Astrocyte of the spinal cord (primary cell): ENCODE measurements at regions not wholly inside any gene's neighbourhood (a gene's known extent, or its start where the extent isn't known, plus 50 kb on each side); places are given as distances from the start of the nearest gene placed in this dataset.

Experiments used
- DNase-seq: peaks from one replicate; pipeline ENCODE4 v3.0.0; 2011; ENCODE audit warnings: low read depth, low spot score
- H3K4me3 ChIP-seq: 2 replicates; pipeline ENCODE4 v1.5.1; 2011; ENCODE audit warnings: low read depth, mild to moderate bottlenecking, low read length, moderate library complexity
- in situ Hi-C: cut with HindIII; loops from 2 replicates; pipeline ENCODE4 v1.10.0; 2017; ENCODE audit warnings: low sequenced_read_pairs
- TF ChIP-seq, protein P1 (sequence below): IDR thresholded peaks from 2 replicates; pipeline ENCODE4 v1.5.1; 2012; ENCODE audit warnings: low read depth, mild to moderate bottlenecking, low read length, inconsistent platforms

DNA sequence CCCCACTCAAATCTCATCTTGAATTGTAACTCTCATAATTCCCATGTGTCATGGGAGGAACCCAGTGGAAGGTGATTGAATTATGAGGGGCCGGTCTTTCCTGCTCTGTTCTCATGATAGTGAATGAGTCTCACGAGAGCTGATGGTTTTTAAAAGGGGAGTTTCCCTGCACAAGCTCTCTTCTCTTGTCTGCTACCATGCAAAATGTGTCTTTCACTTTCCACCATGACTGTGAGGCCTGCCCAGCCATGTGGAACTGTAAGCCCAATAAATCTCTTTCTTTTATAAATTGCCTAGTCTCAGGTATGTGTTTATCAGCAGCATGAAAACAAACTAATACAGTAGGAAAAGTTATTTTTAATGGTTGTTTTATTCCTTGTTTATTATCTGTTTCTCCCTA, 146.0 kb downstream of the FSCB start:
- TF ChIP-seq, protein P1, sequence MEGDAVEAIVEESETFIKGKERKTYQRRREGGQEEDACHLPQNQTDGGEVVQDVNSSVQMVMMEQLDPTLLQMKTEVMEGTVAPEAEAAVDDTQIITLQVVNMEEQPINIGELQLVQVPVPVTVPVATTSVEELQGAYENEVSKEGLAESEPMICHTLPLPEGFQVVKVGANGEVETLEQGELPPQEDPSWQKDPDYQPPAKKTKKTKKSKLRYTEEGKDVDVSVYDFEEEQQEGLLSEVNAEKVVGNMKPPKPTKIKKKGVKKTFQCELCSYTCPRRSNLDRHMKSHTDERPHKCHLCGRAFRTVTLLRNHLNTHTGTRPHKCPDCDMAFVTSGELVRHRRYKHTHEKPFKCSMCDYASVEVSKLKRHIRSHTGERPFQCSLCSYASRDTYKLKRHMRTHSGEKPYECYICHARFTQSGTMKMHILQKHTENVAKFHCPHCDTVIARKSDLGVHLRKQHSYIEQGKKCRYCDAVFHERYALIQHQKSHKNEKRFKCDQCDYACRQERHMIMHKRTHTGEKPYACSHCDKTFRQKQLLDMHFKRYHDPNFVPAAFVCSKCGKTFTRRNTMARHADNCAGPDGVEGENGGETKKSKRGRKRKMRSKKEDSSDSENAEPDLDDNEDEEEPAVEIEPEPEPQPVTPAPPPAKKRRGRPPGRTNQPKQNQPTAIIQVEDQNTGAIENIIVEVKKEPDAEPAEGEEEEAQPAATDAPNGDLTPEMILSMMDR = no peak
- DNase-seq = no peak
- in situ Hi-C loops = no loop called here
- no peak overlapping the region for H3K4me3 ChIP-seq

DNA sequence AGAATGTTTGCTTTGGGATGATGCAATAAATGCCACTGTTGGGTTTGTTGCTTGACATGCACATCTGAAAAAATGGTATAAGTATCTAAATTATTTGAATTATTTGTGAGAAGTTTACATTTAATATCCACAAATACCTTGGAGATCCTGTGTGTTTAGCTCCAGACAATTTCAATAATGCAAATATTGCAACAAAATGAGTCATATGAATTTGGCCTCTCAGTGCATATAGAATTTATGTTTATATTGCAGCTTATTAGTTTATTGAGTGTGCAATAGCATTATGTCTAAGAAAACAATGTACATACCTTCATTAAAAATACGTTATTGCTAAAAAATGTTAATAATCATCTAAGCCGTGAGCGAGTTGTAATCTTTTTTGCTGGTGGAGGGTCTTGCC, 153.3 kb downstream of the FSCB start:
- H3K4me3 ChIP-seq = no peak overlapping the region
- TF ChIP-seq, protein P1 = no peak
- in situ Hi-C loops = no loop called here
- DNase-seq = no peak

DNA sequence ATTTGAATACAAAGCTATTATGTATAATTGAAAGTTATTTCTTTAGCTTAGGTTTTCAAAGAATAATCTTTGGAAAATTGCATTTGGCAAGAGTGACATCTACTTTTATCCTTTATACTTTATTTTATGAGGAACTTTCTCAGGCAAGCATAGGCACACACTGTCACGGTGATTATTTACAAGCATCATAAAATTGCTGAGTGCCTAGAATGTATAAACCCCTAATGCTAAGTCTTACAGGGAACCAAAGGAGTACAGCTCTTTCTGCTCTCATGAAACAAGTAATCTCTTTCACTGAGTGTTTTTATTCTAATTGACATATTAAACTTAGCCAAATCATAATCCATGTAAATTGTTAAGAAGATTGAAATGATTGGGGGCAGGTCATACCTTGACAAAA, 154.9 kb downstream of the FSCB start:
- TF ChIP-seq, protein P1 = no peak
- in situ Hi-C loops = no loop called here
- H3K4me3 ChIP-seq = no peak overlapping the region
- DNase-seq = no peak

DNA sequence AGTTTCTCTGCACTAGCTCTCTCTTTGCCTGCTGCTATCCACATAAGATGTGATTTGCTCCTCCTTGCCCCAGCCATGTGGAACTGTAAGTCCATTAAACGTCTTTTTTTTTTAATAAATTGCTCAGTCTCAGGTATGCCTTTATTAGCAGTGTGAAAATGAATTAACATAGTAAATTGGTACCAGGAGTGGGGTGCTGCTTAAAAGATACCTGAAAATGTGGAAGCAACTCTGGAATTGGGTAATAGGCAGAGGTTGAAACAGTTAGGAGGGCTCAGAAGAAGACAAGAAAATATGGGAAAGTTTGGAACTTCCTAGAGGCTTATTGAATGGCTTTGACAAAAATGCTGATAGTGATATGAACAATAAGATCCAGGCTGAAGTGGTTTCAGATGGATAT, 159.8 kb downstream of the FSCB start:
- DNase-seq = no peak
- H3K4me3 ChIP-seq = no peak overlapping the region
- in situ Hi-C loops = no loop called here
- TF ChIP-seq, protein P1 = no peak

DNA sequence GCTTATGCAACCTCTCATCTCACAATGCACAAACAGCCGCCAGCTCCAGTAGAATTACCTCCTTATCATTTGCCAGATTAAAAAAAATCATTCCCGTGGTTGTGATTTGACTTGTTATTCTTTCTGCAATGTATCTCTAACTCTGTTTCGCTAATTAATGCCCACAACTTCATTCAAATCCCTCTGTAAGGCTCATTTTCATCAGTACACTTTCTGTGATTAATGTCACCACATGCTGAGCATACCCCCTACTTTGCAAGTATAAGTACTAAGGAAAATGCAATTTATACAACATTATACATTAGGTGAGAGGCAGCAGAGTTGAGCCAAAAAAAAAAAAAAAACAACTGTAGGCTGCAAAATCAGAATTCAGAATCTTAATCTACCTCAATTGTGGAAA, 166.0 kb downstream of the FSCB start:
- no peak for DNase-seq
- H3K4me3 ChIP-seq = no peak overlapping the region
- in situ Hi-C loops = no loop called here
- TF ChIP-seq, protein P1 = no peak

DNA sequence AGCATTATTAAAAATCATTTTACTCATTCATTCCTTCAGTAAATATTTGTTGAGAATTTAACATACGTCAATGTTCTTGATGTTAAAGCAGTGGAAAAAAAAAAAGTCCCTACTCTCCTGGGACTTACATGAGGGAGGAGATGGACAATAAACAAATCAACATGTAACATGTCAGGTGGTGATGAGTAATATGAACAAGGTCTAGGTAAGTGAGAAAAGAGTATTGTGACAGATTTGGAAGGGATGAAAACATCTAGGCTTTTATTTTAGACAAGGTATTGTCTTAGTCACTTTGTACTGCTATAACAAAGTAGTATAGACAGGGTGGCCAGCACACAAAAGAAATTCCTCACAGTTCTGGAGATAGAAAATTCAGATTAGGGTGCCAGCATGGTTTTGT, 167.2 kb downstream of the FSCB start:
- no peak overlapping the region for H3K4me3 ChIP-seq
- TF ChIP-seq, protein P1 = no peak
- DNase-seq = no peak
- in situ Hi-C loops = no loop called here

DNA sequence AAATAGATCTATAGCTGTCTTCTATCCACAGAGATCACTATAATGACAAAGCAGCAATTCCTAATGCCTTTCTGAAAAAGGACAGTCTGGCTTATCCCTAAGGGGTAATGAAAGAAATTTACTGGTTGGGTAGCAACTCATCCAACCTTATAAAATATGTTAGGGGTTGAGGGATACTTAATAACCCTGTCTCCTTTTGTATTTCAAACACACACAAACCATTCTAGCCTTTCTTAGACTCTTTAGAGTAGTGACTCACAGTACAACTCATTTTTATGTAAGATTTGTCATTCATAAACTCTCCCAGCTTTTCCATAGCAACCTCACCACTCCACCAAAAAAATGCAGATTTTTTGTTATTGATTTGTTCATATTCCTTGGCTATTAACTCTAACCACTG, 167.9 kb downstream of the FSCB start:
- peak; percentile 16 for DNase-seq
- TF ChIP-seq, protein P1 = no peak
- in situ Hi-C loops = no loop called here
- no peak overlapping the region for H3K4me3 ChIP-seq
